Stimulated activated naive CD8-positive, alpha-beta T cell treated with anti-CD3 and anti-CD28 coated beads, Interleukin-15, Interleukin-2, amounts not matched to agents 100 ng/mL and 50 ng/mL, for 24 hours (primary cell): ENCODE measurements at regions not wholly inside any gene's neighbourhood (a gene's known extent, or its start where the extent isn't known, plus 50 kb on each side); places are given as distances from the start of the nearest gene placed in this dataset.
"Not testable (repeated sequence)": the region's sequence is repeated elsewhere in the genome, so short reads cannot be mapped to it uniquely, and the experiment has no call there.

Source experiments
- H3K27ac Mint-ChIP-seq: one replicate; pipeline ENCODE4 v1.8.0; 2021; ENCODE audit warnings: mild to moderate bottlenecking, mixed read lengths
- H3K27me3 Mint-ChIP-seq: one replicate; pipeline ENCODE4 v1.8.0; 2021; ENCODE audit warnings: mixed read lengths
- H3K36me3 Mint-ChIP-seq: one replicate; pipeline ENCODE4 v1.8.0; 2021; ENCODE audit warnings: low read depth, mixed read lengths
- H3K4me1 Mint-ChIP-seq: one replicate; pipeline ENCODE4 v1.8.0; 2021; ENCODE audit warnings: low read depth, mixed read lengths
- H3K4me3 Mint-ChIP-seq: one replicate; pipeline ENCODE4 v1.8.0; 2021; ENCODE audit warnings: mild to moderate bottlenecking, mixed read lengths
- H3K9me3 Mint-ChIP-seq: one replicate; pipeline ENCODE4 v1.8.0; 2021; ENCODE audit warnings: mixed read lengths

- Mint-ChIP-seq H3K36me3 (no peaks in the 10 kb centered on the region), H3K27ac (no peak overlapping the region), H3K9me3 (peaks cover 5% of the 10 kb centered on the region), H3K4me1 (no peaks in the 10 kb centered on the region), H3K4me3 (no peak overlapping the region), H3K27me3 (peaks cover 14% of the 10 kb centered on the region)
Measured at GRCh38 chr10:51007781-51008180, 66.5 kb upstream of the PRKG1 start.

GRCh38 chr10:51008346-51008745 lies 65.9 kb upstream of the PRKG1 start:
- Mint-ChIP-seq H3K9me3 (peaks cover 5% of the 10 kb centered on the region), H3K27me3 (peaks cover 14% of the 10 kb centered on the region), H3K27ac (no peak overlapping the region), H3K4me3 (no peak overlapping the region), H3K36me3 (no peaks in the 10 kb centered on the region), H3K4me1 (no peaks in the 10 kb centered on the region)

GRCh38 chr10:51010977-51011376 lies 63.3 kb upstream of the PRKG1 start:
- H3K36me3 Mint-ChIP-seq: no peaks in the 10 kb centered on the region
- peaks cover 5% of the 10 kb centered on the region for H3K9me3 Mint-ChIP-seq
- no peaks in the 10 kb centered on the region for H3K4me1 Mint-ChIP-seq
- H3K4me3 Mint-ChIP-seq: no peak overlapping the region
- H3K27ac Mint-ChIP-seq: no peak overlapping the region
- H3K27me3 Mint-ChIP-seq: peaks cover 14% of the 10 kb centered on the region

- no peak overlapping the region for H3K4me3 Mint-ChIP-seq
- no peaks in the 10 kb centered on the region for H3K4me1 Mint-ChIP-seq
- H3K27ac Mint-ChIP-seq: no peak overlapping the region
- H3K9me3 Mint-ChIP-seq: peaks cover 5% of the 10 kb centered on the region
- no peaks in the 10 kb centered on the region for H3K36me3 Mint-ChIP-seq
- H3K27me3 Mint-ChIP-seq: peaks cover 14% of the 10 kb centered on the region
Measured at GRCh38 chr10:51012073-51012472, 62.2 kb upstream of the PRKG1 start.

GRCh38 chr10:51014680-51015389 lies 59.5 kb upstream of the PRKG1 start:
- H3K4me1 Mint-ChIP-seq: no peaks in the 10 kb centered on the region
- H3K4me3 Mint-ChIP-seq: no peak overlapping the region
- no peaks in the 10 kb centered on the region for H3K36me3 Mint-ChIP-seq
- peaks cover 5% of the 10 kb centered on the region for H3K9me3 Mint-ChIP-seq
- peaks cover 9% of the 10 kb centered on the region for H3K27me3 Mint-ChIP-seq
- no peak overlapping the region for H3K27ac Mint-ChIP-seq

- not testable (repeated sequence) for H3K36me3 Mint-ChIP-seq, H3K27me3 Mint-ChIP-seq, H3K4me3 Mint-ChIP-seq, H3K9me3 Mint-ChIP-seq, H3K4me1 Mint-ChIP-seq, H3K27ac Mint-ChIP-seq
Measured at GRCh38 chr10:51015390-51015754, 58.9 kb upstream of the PRKG1 start.

- Mint-ChIP-seq H3K27me3 (no peaks in the 10 kb centered on the region), H3K4me1 (no peaks in the 10 kb centered on the region), H3K36me3 (no peaks in the 10 kb centered on the region), H3K27ac (no peak overlapping the region), H3K9me3 (no peaks in the 10 kb centered on the region), H3K4me3 (no peak overlapping the region)
Measured at GRCh38 chr10:51020200-51020599, 54.1 kb upstream of the PRKG1 start.

GRCh38 chr10:51022933-51023585 lies 51.2 kb upstream of the PRKG1 start:
- H3K27ac Mint-ChIP-seq: no peak overlapping the region
- no peaks in the 10 kb centered on the region for H3K4me1 Mint-ChIP-seq
- no peaks in the 10 kb centered on the region for H3K9me3 Mint-ChIP-seq
- no peak overlapping the region for H3K4me3 Mint-ChIP-seq
- no peaks in the 10 kb centered on the region for H3K36me3 Mint-ChIP-seq
- no peaks in the 10 kb centered on the region for H3K27me3 Mint-ChIP-seq

GRCh38 chr10:51023636-51024035 lies 50.7 kb upstream of the PRKG1 start:
- Mint-ChIP-seq H3K9me3 (no peaks in the 10 kb centered on the region), H3K4me3 (no peak overlapping the region), H3K4me1 (no peaks in the 10 kb centered on the region), H3K36me3 (no peaks in the 10 kb centered on the region), H3K27me3 (no peaks in the 10 kb centered on the region), H3K27ac (no peak overlapping the region)
